K562 (cell line): ENCODE measurements at regions not wholly inside any gene's neighbourhood (a gene's known extent, or its start where the extent isn't known, plus 50 kb on each side); places are given as distances from the start of the nearest gene placed in this dataset.

ENCODE experiments used
- ATAC-seq: fragments of 200-7000 bp; cut with Tn5 transposase; 3 replicates; pipeline ENCODE4 v1.9.1; 2020; ENCODE audit warnings: moderate library complexity
- BruUV-seq: library from RNA; stranded (reverse); fragments of 400-500 nt; replicated peaks from 2 replicates; lab custom pipeline; 2021; lab: Mats Ljungman, UMichigan
- CTCF ChIA-PET: fragments of 300-600 bp; formaldehyde crosslinking; extraction: SDS; loops from one replicate; lab custom pipeline; 2021; ENCODE audit warnings: low intra/inter-chr PET ratio; lab: Yijun Ruan, JAX
- POLR2A ChIA-PET: fragments of 300-600, 350-650 bp; sonication (Branson Sonifier 250); formaldehyde crosslinking; extraction: SDS; loops from one replicate; lab custom pipeline; 2021; ENCODE audit warnings: antibody characterized with exemption, inconsistent platforms; lab: Yijun Ruan, JAX
- DNase-seq, 4 experiments: peaks; one replicate each; pipeline versions ENCODE4 v3.0.0 to v3.0.0-alpha.2; 2011 to 2018; ENCODE audit warnings: low spot score in 3 of 4, mixed read lengths in 3 of 4; ENCODE audit errors: extremely low read depth in 1 of 4
- FAIRE-seq: peaks from 2 replicates; lab custom pipeline; 2011; peaks lifted over from hg19 to GRCh38; lab: Jason Lieb, UNC
- H2AFZ ChIP-seq: 2 replicates; pipeline ENCODE4 v1.6.0; 2011; ENCODE audit warnings: low read depth, low read length, control low read depth, inconsistent platforms
- H3K27ac ChIP-seq: fragments of 200-600 bp; 3 replicates; pipeline ENCODE4 v1.8.0; 2011; ENCODE audit warnings: low read depth, mild to moderate bottlenecking, control low read depth, inconsistent platforms, low read length, moderate library complexity, mixed read lengths; ENCODE audit errors: extremely low read depth
- H3K27me3 ChIP-seq, 2 experiments: fragments of 300-600 bp in 1 of 2; 2 replicates in 1 of 2; 3 replicates in 1 of 2; pipeline versions ENCODE4 v1.6.0 to v1.8.0; 2011; ENCODE audit warnings: inconsistent platforms in 2 of 2, low read length in 2 of 2, mild to moderate bottlenecking in 1 of 2, mixed read lengths in 1 of 2, moderate library complexity in 1 of 2; ENCODE audit not compliant: control insufficient read depth in 2 of 2, insufficient read depth in 2 of 2
- H3K36me3 ChIP-seq: fragments of 300-600 bp; 3 replicates; pipeline ENCODE4 v1.8.0; 2011; ENCODE audit warnings: mild to moderate bottlenecking, low read length, inconsistent platforms; ENCODE audit not compliant: control insufficient read depth, insufficient read depth
- H3K4me1 ChIP-seq, 2 experiments: fragments of 200-600 bp in 1 of 2; replicated peaks in 1 of 2; 2 replicates in 1 of 2; 3 replicates in 1 of 2; pipeline versions ENCODE4 v1.5.1 to v1.8.0; 2011; ENCODE audit warnings: inconsistent platforms in 2 of 2, low read length in 2 of 2, mild to moderate bottlenecking in 1 of 2, mixed read lengths in 1 of 2, moderate library complexity in 1 of 2; ENCODE audit not compliant: control insufficient read depth in 2 of 2, insufficient read depth in 2 of 2
- H3K4me2 ChIP-seq: 2 replicates; pipeline ENCODE4 v1.6.1; 2011; ENCODE audit warnings: low read length, control low read depth, inconsistent platforms, mixed read lengths; ENCODE audit not compliant: insufficient read depth
- H3K4me3 ChIP-seq: fragments of 200-600 bp; sonication (generic), shearing (Covaris generic); 2 replicates; pipeline ENCODE4 v1.5.1; 2016; ENCODE audit warnings: control low read depth, inconsistent platforms
- H3K79me2 ChIP-seq: fragments of 200-600 bp; 3 replicates; pipeline ENCODE4 v1.8.0; 2011; ENCODE audit warnings: low read length, inconsistent platforms; ENCODE audit not compliant: control insufficient read depth, insufficient read depth
- H3K9ac ChIP-seq, 2 experiments: 2 replicates each; pipeline versions ENCODE4 v1.6.0 to v1.6.1; 2011; ENCODE audit warnings: low read depth in 2 of 2, low read length in 2 of 2, control low read depth in 1 of 2, inconsistent platforms in 1 of 2, mild to moderate bottlenecking in 1 of 2, mixed read lengths in 1 of 2; ENCODE audit not compliant: insufficient read depth in 1 of 2
- H3K9me1 ChIP-seq: one replicate; pipeline ENCODE4 v1.6.0; 2011; ENCODE audit warnings: inconsistent platforms, mild to moderate bottlenecking, low read length, moderate library complexity; ENCODE audit not compliant: control insufficient read depth, insufficient read depth
- H3K9me3 ChIP-seq: replicated peaks from 2 replicates; pipeline ENCODE4 v1.5.1; 2011; ENCODE audit warnings: low read depth, low read length, inconsistent platforms; ENCODE audit not compliant: control insufficient read depth, insufficient read depth
- H4K20me1 ChIP-seq: replicated peaks from 2 replicates; pipeline ENCODE4 v1.6.1; 2011; ENCODE audit warnings: low read length, inconsistent platforms, mixed read lengths; ENCODE audit not compliant: control insufficient read depth, insufficient read depth
- HNRNPK ChIP-seq: fragments of 200-400 bp; formaldehyde crosslinking; IDR thresholded peaks from one replicate; pipeline ENCODE4 v1.6.1; 2018; ENCODE audit warnings: mild to moderate bottlenecking, low read depth, low read length; ENCODE audit not compliant: poor library complexity, severe bottlenecking
- PCBP2 ChIP-seq: fragments of 200-400 bp; formaldehyde crosslinking; IDR thresholded peaks from 2 replicates; pipeline ENCODE4 v1.6.1; 2018; ENCODE audit warnings: low read length, low read depth, mild to moderate bottlenecking, moderate library complexity; ENCODE audit not compliant: poor library complexity, severe bottlenecking
- WGBS: fragments of 100-300 bp; shearing (Covaris generic); methylation state at CpG from one replicate; pipeline ENCODE4 v1.1.6; 2016; ENCODE audit warnings: low coverage, mixed read lengths; ENCODE audit not compliant: insufficient coverage; ENCODE audit errors: missing lambda C conversion rate; 5-methylcytosine and 5-hydroxymethylcytosine counted together
- in situ Hi-C: fragments of 300-500 bp; cut with MboI; formaldehyde crosslinking; loops from 4 replicates; pipeline ENCODE4 v1.15.0; 2018; ENCODE audit warnings: inconsistent platforms, mixed read lengths
- intact Hi-C: fragments of 100-400 bp; cut with micrococcal nuclease; formaldehyde crosslinking; loops from 2 replicates; pipeline ENCODE4 v1.14.2; 2022
- TF ChIP-seq, protein P1 (sequence below): fragments of 450-650 bp; formaldehyde crosslinking; IDR thresholded peaks from 2 replicates; pipeline ENCODE4 v1.4.0; 2020; ENCODE audit warnings: mild to moderate bottlenecking, moderate library complexity
- TF ChIP-seq, protein P2 (sequence below): fragments of 250-450 bp; sonication (Bioruptor Pico); IDR thresholded peaks from 2 replicates; pipeline ENCODE4 v1.8.0; 2022; ENCODE audit warnings: inconsistent platforms
- TF ChIP-seq, protein P3 (sequence below): IDR thresholded peaks from 2 replicates; pipeline ENCODE4 v1.6.1; 2016; ENCODE audit warnings: missing genetic modification characterization, missing compliant biosample characterization

DNA sequence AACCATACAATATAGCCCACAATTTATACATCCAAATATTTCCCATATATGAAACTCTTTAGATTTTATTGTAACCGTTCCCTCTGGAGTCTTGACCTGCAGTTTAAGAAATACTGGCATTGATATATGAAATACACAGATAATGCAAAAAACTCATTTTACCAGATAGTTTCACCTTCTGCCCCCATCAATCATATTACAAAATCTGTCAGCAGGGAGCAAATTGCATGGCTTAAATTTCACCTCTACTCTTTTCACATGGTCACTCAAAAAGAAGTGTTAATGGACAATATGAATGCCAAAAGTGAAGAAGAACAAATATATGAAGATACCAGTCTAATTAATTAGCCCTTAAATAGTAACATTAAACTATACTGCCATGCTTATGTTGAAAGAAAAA, 57.0 kb upstream of the TMEM106B start (continued):
- TF ChIP-seq, protein P1, sequence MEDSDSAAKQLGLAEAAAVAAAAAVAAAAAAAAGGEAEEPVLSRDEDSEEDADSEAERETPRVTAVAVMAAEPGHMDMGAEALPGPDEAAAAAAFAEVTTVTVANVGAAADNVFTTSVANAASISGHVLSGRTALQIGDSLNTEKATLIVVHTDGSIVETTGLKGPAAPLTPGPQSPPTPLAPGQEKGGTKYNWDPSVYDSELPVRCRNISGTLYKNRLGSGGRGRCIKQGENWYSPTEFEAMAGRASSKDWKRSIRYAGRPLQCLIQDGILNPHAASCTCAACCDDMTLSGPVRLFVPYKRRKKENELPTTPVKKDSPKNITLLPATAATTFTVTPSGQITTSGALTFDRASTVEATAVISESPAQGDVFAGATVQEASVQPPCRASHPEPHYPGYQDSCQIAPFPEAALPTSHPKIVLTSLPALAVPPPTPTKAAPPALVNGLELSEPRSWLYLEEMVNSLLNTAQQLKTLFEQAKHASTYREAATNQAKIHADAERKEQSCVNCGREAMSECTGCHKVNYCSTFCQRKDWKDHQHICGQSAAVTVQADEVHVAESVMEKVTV (CRISPR knock-in tag), result no peak

DNA sequence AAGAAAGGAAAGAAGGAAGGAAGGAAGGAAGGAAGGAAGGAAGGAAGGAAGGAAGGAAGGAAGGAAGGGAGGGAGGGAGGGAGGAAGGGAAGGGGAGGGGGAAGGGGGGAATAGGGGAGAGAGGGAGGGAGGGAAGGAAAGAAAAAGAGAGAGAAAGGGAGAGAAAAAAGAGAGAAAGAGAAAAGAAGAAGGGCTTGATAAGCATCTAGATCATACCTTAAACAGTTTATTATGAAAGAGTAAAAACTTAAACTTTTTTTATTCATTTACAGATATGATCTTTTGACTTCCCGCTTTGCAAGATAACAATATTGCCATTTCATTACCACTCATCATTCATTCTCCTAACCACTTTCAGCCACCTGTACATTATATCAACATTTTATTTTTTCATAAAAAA, 53.6 kb upstream of the TMEM106B start:
- no TSS peak for BruUV-seq
- TF ChIP-seq PCBP2 (peak; percentile 69), HNRNPK (peak; percentile 68)
- TF ChIP-seq, protein P2, sequence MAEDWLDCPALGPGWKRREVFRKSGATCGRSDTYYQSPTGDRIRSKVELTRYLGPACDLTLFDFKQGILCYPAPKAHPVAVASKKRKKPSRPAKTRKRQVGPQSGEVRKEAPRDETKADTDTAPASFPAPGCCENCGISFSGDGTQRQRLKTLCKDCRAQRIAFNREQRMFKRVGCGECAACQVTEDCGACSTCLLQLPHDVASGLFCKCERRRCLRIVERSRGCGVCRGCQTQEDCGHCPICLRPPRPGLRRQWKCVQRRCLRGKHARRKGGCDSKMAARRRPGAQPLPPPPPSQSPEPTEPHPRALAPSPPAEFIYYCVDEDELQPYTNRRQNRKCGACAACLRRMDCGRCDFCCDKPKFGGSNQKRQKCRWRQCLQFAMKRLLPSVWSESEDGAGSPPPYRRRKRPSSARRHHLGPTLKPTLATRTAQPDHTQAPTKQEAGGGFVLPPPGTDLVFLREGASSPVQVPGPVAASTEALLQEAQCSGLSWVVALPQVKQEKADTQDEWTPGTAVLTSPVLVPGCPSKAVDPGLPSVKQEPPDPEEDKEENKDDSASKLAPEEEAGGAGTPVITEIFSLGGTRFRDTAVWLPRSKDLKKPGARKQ (CRISPR knock-in tag), result no peak
- TF ChIP-seq, protein P3, sequence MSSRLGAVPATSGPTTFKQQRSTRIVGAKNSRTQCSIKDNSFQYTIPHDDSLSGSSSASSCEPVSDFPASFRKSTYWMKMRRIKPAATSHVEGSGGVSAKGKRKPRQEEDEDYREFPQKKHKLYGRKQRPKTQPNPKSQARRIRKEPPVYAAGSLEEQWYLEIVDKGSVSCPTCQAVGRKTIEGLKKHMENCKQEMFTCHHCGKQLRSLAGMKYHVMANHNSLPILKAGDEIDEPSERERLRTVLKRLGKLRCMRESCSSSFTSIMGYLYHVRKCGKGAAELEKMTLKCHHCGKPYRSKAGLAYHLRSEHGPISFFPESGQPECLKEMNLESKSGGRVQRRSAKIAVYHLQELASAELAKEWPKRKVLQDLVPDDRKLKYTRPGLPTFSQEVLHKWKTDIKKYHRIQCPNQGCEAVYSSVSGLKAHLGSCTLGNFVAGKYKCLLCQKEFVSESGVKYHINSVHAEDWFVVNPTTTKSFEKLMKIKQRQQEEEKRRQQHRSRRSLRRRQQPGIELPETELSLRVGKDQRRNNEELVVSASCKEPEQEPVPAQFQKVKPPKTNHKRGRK (tag), result peak; percentile 29; the same call in 1 of the 2 replicates
- TF ChIP-seq, all 486 proteins: peak for 3
- in situ Hi-C loops (no loop called here), intact Hi-C loops (no loop called here)
- H3K27ac ChIP-seq, result no peak overlapping the region
- ChIA-PET CTCF (no interaction called here), POLR2A (no interaction called here)
- no peaks in the 10 kb centered on the region for H3K9me1 ChIP-seq
- H3K27me3 ChIP-seq, result no peaks in the 10 kb centered on the region
- H3K9ac ChIP-seq, result no peak overlapping the region
- no peaks in the 10 kb centered on the region for H4K20me1 ChIP-seq
- no peaks in the 10 kb centered on the region for H3K4me1 ChIP-seq
- no peak overlapping the region for H3K4me2 ChIP-seq
- H3K9me3 ChIP-seq, result no peaks in the 10 kb centered on the region
- no peak overlapping the region for H2AFZ ChIP-seq
- FAIRE-seq (no peak), DNase-seq (no peak), ATAC-seq (no peak)
- no peak overlapping the region for H3K4me3 ChIP-seq
- 0% methylated on average over 1 of the region's 1 CpG for WGBS
- H3K79me2 ChIP-seq, result no peaks in the 10 kb centered on the region
- no peaks in the 10 kb centered on the region for H3K36me3 ChIP-seq
